Spleen (tissue), 7 donors: ENCODE measurements at regions not wholly inside any gene's neighbourhood (a gene's known extent, or its start where the extent isn't known, plus 50 kb on each side); places are given as distances from the start of the nearest gene placed in this dataset.

Experiments
- POLR2A ChIP-seq, 3 donors: fragments of 450-650 bp; IDR thresholded peaks; one replicate each; pipeline ENCODE4 v1.5.1; 2017; ENCODE audit warnings: antibody characterized with exemption in 3 of 3, mild to moderate bottlenecking in 1 of 3
- POLR2AphosphoS5 ChIP-seq, 3 donors: sonication (generic); formaldehyde crosslinking; IDR thresholded peaks; one replicate each; pipeline ENCODE4 v1.5.1; 2017; ENCODE audit warnings: antibody characterized with exemption in 3 of 3
- TF ChIP-seq, protein P1 (sequence below), 11 experiments: fragments of 200-600 bp in 7 of 11; fragments of 450-650 bp in 4 of 11; sonication (generic) in 4 of 11; IDR thresholded peaks in 8 of 11; conservative IDR thresholded peaks in 3 of 11; 1 replicate in 7 of 11; 2 replicates in 4 of 11; pipeline versions ENCODE4 v1.4.0 to v1.8.0; 2016 to 2021; ENCODE audit warnings: antibody characterized with exemption in 11 of 11, inconsistent platforms in 4 of 11, mild to moderate bottlenecking in 1 of 11
- donor health status: DM: no; HTN: no; CAD: no; lungs with moderate emphysema.
- donor health status: DM: no; HTN: no; CAD: no.
- donor health status: DM: no; HTN: no; CAD: no.

DNA sequence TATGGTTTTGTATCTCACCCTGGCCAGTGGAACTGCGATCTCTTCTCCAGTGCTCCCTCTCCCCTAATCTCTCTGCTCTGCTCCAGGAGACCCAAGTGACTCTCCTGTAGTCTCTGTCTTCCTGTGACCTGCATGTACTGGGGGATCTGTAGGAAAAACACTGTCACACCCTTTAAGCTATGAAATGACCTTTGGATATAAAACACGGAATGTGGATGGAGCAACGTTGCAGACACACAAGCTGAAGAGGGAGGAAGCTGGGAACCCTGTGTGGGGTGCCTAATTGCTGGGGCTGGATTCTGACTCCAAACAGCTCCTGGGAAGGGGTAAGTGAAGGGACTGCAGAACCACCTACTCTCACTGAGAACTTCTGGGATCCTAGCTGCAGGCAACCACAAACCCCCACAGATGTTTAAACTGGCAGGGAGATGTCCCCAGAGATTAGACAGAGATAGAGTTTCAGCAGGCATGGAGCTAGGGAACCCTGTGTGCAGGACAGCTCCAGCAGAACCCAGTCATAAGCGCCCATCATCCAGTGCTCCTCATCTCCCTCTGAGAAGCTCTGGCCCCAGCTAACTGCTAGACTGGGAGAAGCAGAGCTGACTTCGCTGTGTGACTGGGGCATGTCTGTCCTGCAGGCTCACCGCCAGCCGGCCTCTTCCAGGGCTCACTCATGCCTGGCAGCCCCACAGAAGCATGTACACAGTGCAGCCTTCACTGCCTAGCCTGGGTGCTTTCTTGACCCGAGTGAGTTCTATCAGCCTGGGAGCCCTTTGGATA is 482.7 kb upstream of the SETBP1 start:
- TF ChIP-seq, protein P1, sequence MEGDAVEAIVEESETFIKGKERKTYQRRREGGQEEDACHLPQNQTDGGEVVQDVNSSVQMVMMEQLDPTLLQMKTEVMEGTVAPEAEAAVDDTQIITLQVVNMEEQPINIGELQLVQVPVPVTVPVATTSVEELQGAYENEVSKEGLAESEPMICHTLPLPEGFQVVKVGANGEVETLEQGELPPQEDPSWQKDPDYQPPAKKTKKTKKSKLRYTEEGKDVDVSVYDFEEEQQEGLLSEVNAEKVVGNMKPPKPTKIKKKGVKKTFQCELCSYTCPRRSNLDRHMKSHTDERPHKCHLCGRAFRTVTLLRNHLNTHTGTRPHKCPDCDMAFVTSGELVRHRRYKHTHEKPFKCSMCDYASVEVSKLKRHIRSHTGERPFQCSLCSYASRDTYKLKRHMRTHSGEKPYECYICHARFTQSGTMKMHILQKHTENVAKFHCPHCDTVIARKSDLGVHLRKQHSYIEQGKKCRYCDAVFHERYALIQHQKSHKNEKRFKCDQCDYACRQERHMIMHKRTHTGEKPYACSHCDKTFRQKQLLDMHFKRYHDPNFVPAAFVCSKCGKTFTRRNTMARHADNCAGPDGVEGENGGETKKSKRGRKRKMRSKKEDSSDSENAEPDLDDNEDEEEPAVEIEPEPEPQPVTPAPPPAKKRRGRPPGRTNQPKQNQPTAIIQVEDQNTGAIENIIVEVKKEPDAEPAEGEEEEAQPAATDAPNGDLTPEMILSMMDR (IDR thresholded peaks at IDR 0.05 in 8 of 11, conservative IDR thresholded peaks at IDR 0.05 in 3 of 11) = no peak
- TF ChIP-seq POLR2A (IDR thresholded peaks at IDR 0.05) = no peak
- no peak for TF ChIP-seq POLR2AphosphoS5 (IDR thresholded peaks at IDR 0.05)
